ENCODE measurements at regions not wholly inside any gene's neighbourhood (a gene's known extent, or its start where the extent isn't known, plus 50 kb on each side); places are given as distances from the start of the nearest gene placed in this dataset.

DNA sequence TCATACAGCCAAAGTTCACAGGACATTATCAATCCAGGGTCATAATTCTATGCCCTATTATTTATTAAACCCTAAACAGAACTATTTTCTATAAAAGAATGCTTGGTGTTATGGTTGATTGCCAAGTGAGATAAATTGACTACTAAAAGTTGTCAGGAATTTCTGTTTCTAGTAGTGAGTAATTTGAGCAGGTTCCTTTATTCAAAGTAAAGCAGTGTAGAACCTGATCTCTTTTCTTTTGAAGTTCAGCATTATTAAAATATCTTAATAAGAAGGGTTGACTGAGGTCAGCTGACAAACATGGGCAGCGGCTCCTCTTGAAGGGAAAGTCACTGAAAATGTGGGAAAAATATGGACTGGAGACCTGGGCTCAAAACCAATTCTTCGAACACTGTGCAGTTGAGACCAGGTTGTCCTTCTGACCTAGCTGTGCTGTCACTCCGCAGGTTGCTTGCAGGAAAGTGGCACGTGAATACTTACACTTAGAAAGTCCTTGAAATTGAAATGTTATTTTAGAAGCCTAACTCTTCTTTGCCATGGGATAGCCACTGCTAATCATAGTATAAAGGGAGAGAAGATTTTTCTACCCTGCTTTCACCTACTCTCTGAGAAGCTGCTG, 141.0 kb downstream of the RASSF9 start:
- no peak overlapping the region for H3K4me3 ChIP-seq (ENCODE audit: low read length)
- no peak overlapping the region for H3K9ac ChIP-seq (ENCODE audit: low read depth, low read length)
- H3K36me3 ChIP-seq (ENCODE audit: insufficient read depth, low read length) = no peaks in the 10 kb centered on the region
- no peaks in the 10 kb centered on the region for H3K4me1 ChIP-seq (ENCODE audit: control insufficient read depth, insufficient read depth, low read length)
- H3K9me3 ChIP-seq (replicated peaks; ENCODE audit: low read length) = no peaks in the 10 kb centered on the region
- no peak overlapping the region for H3K4me2 ChIP-seq (ENCODE audit: low read length)
- no peaks in the 10 kb centered on the region for H3K27me3 ChIP-seq (ENCODE audit: control insufficient read depth, insufficient read depth, low read length)

DNA sequence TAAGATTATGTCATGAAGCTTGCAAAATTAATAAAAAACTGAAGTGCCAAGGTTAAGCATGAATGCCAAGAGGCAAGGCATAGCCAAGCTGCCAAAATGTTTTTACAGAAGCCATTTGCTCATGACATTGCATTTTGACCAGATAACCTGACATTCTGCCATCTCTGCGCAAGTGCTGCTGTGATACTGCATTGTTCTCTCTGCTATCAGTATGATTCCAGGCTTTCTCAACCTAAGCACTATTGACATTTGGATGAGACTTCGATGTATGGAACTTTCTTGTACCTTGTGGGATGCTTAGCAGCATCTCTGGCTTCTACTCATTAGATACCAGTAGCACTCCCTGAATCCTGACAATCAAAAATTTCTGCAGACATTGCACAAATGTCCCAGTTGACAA, 139.2 kb downstream of the RASSF9 start:
- H3K9me3 ChIP-seq (replicated peaks; ENCODE audit: low read length) = no peaks in the 10 kb centered on the region
- no peaks in the 10 kb centered on the region for H3K4me1 ChIP-seq (ENCODE audit: control insufficient read depth, insufficient read depth, low read length)
- no peak overlapping the region for H3K4me3 ChIP-seq (ENCODE audit: low read length)
- H3K36me3 ChIP-seq (ENCODE audit: insufficient read depth, low read length) = no peaks in the 10 kb centered on the region
- H3K27me3 ChIP-seq (ENCODE audit: control insufficient read depth, insufficient read depth, low read length) = no peaks in the 10 kb centered on the region
- no peak overlapping the region for H3K4me2 ChIP-seq (ENCODE audit: low read length)
- no peak overlapping the region for H3K9ac ChIP-seq (ENCODE audit: low read depth, low read length)

DNA sequence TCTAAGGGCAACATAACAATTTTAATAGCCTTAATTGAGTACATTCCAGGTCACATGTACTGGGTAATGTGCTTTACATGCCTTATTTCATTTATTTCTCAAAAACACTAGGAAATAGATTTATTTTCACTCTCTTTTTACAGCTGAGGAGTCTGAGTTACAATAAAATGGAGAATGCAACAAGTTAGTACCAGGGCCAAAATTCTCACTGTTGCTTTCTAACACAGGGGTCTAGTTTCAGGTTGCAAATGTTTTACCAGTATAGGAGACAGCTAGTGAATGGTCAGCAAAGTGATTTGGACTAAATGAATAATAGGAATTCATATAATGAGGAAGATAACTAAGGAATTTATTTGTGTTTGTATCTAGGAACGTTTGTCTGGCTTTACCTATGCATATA, 137.3 kb downstream of the RASSF9 start:
- Histone ChIP-seq H3K9ac (ENCODE audit: low read depth, low read length) (no peak overlapping the region), H3K4me1 (ENCODE audit: control insufficient read depth, insufficient read depth, low read length) (no peaks in the 10 kb centered on the region), H3K27me3 (ENCODE audit: control insufficient read depth, insufficient read depth, low read length) (no peaks in the 10 kb centered on the region), H3K9me3 (replicated peaks; ENCODE audit: low read length) (no peaks in the 10 kb centered on the region), H3K36me3 (ENCODE audit: insufficient read depth, low read length) (no peaks in the 10 kb centered on the region), H3K4me2 (ENCODE audit: low read length) (no peak overlapping the region), H3K4me3 (ENCODE audit: low read length) (no peak overlapping the region)

- Histone ChIP-seq H3K27me3 (ENCODE audit: control insufficient read depth, insufficient read depth, low read length) (no peaks in the 10 kb centered on the region), H3K9ac (ENCODE audit: low read depth, low read length) (no peak overlapping the region), H3K4me3 (ENCODE audit: low read length) (no peak overlapping the region), H3K4me1 (ENCODE audit: control insufficient read depth, insufficient read depth, low read length) (no peaks in the 10 kb centered on the region), H3K4me2 (ENCODE audit: low read length) (no peak overlapping the region), H3K9me3 (replicated peaks; ENCODE audit: low read length) (no peaks in the 10 kb centered on the region), H3K36me3 (ENCODE audit: insufficient read depth, low read length) (no peaks in the 10 kb centered on the region)
These were observed 127.4 kb downstream of the RASSF9 start for GRCh38 chr12:85708775-85709174.

GRCh38 chr12:85711735-85712390, 124.3 kb downstream of the RASSF9 start:
- Histone ChIP-seq H3K36me3 (ENCODE audit: insufficient read depth, low read length) (no peaks in the 10 kb centered on the region), H3K9me3 (replicated peaks; ENCODE audit: low read length) (no peaks in the 10 kb centered on the region), H3K4me1 (ENCODE audit: control insufficient read depth, insufficient read depth, low read length) (no peaks in the 10 kb centered on the region), H3K4me2 (ENCODE audit: low read length) (no peak overlapping the region), H3K4me3 (ENCODE audit: low read length) (no peak overlapping the region), H3K9ac (ENCODE audit: low read depth, low read length) (no peak overlapping the region), H3K27me3 (ENCODE audit: control insufficient read depth, insufficient read depth, low read length) (no peaks in the 10 kb centered on the region)

- no peak overlapping the region for H3K9ac ChIP-seq (ENCODE audit: low read depth, low read length)
- H3K4me1 ChIP-seq (ENCODE audit: control insufficient read depth, insufficient read depth, low read length) = no peaks in the 10 kb centered on the region
- H3K9me3 ChIP-seq (replicated peaks; ENCODE audit: low read length) = no peaks in the 10 kb centered on the region
- no peak overlapping the region for H3K4me3 ChIP-seq (ENCODE audit: low read length)
- no peaks in the 10 kb centered on the region for H3K27me3 ChIP-seq (ENCODE audit: control insufficient read depth, insufficient read depth, low read length)
- H3K4me2 ChIP-seq (ENCODE audit: low read length) = no peak overlapping the region
- no peaks in the 10 kb centered on the region for H3K36me3 ChIP-seq (ENCODE audit: insufficient read depth, low read length)
These were observed 122.8 kb downstream of the RASSF9 start for GRCh38 chr12:85713373-85713772.

DNA sequence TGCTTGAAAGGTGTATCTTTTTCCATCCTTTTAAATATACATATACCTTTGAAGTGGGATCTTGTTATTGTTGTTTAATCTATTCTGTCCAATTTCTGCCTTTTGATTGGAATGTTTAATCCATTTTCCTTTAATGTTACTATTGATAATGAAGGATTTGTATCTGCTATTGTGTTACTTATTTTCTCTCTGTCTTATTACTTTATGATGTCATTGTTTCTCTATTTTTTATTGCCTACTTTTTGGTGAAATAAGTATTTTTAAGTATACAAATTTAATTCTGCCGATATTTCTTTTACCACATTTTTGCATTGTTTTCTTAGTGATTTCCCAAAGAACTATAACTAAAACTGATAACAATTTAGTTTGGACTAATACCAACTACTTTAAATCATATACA, 121.8 kb downstream of the RASSF9 start:
- H3K36me3 ChIP-seq (ENCODE audit: insufficient read depth, low read length) = no peaks in the 10 kb centered on the region
- H3K27me3 ChIP-seq (ENCODE audit: control insufficient read depth, insufficient read depth, low read length) = no peaks in the 10 kb centered on the region
- H3K9me3 ChIP-seq (replicated peaks; ENCODE audit: low read length) = no peaks in the 10 kb centered on the region
- H3K9ac ChIP-seq (ENCODE audit: low read depth, low read length) = no peak overlapping the region
- no peak overlapping the region for H3K4me3 ChIP-seq (ENCODE audit: low read length)
- no peak overlapping the region for H3K4me2 ChIP-seq (ENCODE audit: low read length)
- no peaks in the 10 kb centered on the region for H3K4me1 ChIP-seq (ENCODE audit: control insufficient read depth, insufficient read depth, low read length)

GRCh38 chr12:85720308-85721033, 115.7 kb downstream of the RASSF9 start:
- Histone ChIP-seq H3K9ac (ENCODE audit: low read depth, low read length) (no peak overlapping the region), H3K36me3 (ENCODE audit: insufficient read depth, low read length) (no peaks in the 10 kb centered on the region), H3K9me3 (replicated peaks; ENCODE audit: low read length) (no peaks in the 10 kb centered on the region), H3K4me2 (ENCODE audit: low read length) (no peak overlapping the region), H3K27me3 (ENCODE audit: control insufficient read depth, insufficient read depth, low read length) (no peaks in the 10 kb centered on the region), H3K4me1 (ENCODE audit: control insufficient read depth, insufficient read depth, low read length) (no peaks in the 10 kb centered on the region), H3K4me3 (ENCODE audit: low read length) (no peak overlapping the region)

DNA sequence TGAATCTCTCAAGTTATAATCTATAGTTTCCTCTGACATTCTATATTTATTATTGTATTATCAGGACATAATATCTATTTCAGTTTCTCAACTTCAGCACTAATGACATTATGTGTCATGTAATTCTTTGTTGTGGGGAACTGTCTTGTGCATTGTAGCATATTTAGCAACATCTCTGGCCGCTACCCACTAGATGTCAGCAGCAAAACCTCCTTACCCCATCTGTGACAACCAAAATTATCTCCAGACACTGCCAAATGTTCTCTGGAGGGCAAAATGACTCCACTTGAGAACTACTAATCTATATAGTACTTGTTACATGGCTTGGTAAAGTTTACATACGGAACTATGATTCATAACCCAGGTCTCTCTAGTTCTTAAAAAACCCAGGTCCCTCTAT, 110.2 kb downstream of the RASSF9 start:
- no peaks in the 10 kb centered on the region for H3K36me3 ChIP-seq (ENCODE audit: insufficient read depth, low read length)
- no peaks in the 10 kb centered on the region for H3K9me3 ChIP-seq (replicated peaks; ENCODE audit: low read length)
- no peak overlapping the region for H3K4me3 ChIP-seq (ENCODE audit: low read length)
- no peaks in the 10 kb centered on the region for H3K27me3 ChIP-seq (ENCODE audit: control insufficient read depth, insufficient read depth, low read length)
- no peak overlapping the region for H3K4me2 ChIP-seq (ENCODE audit: low read length)
- no peaks in the 10 kb centered on the region for H3K4me1 ChIP-seq (ENCODE audit: control insufficient read depth, insufficient read depth, low read length)
- H3K9ac ChIP-seq (ENCODE audit: low read depth, low read length) = no peak overlapping the region

DNA sequence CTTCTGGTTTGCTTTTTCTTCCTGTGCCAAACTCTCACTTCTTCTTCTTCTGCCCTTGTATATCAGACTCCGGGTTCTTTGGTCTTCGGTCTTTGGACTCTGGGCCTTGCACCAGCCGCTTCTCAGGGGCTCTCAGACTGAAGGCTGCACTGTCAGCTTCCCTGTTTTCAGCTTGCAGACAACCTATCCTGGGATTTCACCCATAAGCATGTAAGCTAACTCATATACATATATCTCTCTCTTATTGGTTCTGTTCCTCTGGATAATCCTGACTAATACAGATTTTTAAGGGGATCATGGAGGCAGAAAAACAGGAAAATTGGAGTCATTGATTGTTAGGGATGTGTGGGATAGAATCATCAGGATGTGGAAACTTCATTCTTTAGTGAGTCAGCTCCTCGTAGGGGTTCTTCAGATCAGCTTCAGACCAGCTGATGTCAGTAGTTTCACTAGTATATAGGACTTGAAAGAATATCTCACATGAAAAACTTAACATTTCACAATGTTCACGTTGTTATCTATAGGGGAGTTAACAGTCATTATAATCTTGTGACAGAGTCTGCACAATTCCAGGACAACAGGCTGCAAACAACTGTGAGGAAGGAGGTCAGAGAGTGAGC, 102.9 kb downstream of the RASSF9 start:
- no peaks in the 10 kb centered on the region for H3K36me3 ChIP-seq (ENCODE audit: insufficient read depth, low read length)
- H3K9me3 ChIP-seq (replicated peaks; ENCODE audit: low read length) = no peaks in the 10 kb centered on the region
- H3K4me3 ChIP-seq (ENCODE audit: low read length) = no peak overlapping the region
- no peak overlapping the region for H3K4me2 ChIP-seq (ENCODE audit: low read length)
- no peaks in the 10 kb centered on the region for H3K4me1 ChIP-seq (ENCODE audit: control insufficient read depth, insufficient read depth, low read length)
- H3K27me3 ChIP-seq (ENCODE audit: control insufficient read depth, insufficient read depth, low read length) = no peaks in the 10 kb centered on the region
- no peak overlapping the region for H3K9ac ChIP-seq (ENCODE audit: low read depth, low read length)

DNA sequence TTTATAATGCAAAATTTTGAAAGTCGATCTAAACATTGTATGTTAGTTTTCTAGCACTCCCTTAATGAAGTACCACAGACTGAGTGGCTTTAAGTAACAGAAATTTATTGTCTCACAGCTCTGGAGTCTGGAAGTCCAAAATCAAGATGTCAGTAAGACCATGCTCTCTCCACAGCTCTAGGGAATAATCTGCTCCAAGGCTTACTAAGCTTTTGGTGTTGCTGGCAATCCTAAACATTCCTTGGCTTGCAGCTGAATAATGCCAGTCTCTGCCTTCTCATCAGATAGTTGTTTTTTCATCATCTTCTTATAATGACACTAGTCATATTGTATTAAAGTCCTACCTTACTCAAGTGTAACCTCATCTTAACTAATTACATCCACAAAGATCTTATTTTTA, 102.2 kb downstream of the RASSF9 start:
- Histone ChIP-seq H3K4me1 (ENCODE audit: control insufficient read depth, insufficient read depth, low read length) (no peaks in the 10 kb centered on the region), H3K4me3 (ENCODE audit: low read length) (no peak overlapping the region), H3K9me3 (replicated peaks; ENCODE audit: low read length) (no peaks in the 10 kb centered on the region), H3K27me3 (ENCODE audit: control insufficient read depth, insufficient read depth, low read length) (no peaks in the 10 kb centered on the region), H3K9ac (ENCODE audit: low read depth, low read length) (no peak overlapping the region), H3K36me3 (ENCODE audit: insufficient read depth, low read length) (no peaks in the 10 kb centered on the region), H3K4me2 (ENCODE audit: low read length) (no peak overlapping the region)
